GM12864 (cell line): ENCODE measurements at regions not wholly inside any gene's neighbourhood (a gene's known extent, or its start where the extent isn't known, plus 50 kb on each side); places are given as distances from the start of the nearest gene placed in this dataset.

Experiments used
- DNase-seq: peaks from one replicate; pipeline ENCODE4 v3.0.0-alpha.2; 2011; ENCODE audit warnings: low read depth
- H3K4me3 ChIP-seq: 2 replicates; pipeline ENCODE4 v1.5.1; 2011; ENCODE audit warnings: mild to moderate bottlenecking, low read depth, low read length, control low read depth
- TF ChIP-seq, protein P1 (sequence below): IDR thresholded peaks from 2 replicates; pipeline ENCODE4 v1.5.1; 2011; ENCODE audit warnings: low read depth, mild to moderate bottlenecking, moderate library complexity, low read length, control low read depth, inconsistent platforms; ENCODE audit errors: missing control alignments

DNA sequence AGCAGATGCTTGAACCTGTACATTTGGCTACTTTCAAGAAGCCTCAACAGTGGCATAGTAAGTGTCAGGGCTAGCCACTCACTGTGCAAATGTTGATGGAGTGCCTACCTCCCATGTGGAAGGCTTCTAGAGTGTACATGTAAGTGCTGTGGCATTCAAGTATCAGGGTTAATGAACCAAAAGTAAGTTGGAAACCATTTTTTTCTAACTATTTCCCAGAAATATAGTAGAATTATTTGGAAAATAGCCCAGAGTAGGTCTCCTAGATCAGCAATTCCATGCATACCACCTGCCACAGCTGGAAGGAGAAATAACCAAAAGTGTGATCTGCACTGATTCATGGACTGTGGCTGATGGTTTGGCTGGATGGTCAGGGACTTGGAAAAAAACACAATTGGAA is 53.3 kb downstream of the FOXD1 start:
- TF ChIP-seq, protein P1, sequence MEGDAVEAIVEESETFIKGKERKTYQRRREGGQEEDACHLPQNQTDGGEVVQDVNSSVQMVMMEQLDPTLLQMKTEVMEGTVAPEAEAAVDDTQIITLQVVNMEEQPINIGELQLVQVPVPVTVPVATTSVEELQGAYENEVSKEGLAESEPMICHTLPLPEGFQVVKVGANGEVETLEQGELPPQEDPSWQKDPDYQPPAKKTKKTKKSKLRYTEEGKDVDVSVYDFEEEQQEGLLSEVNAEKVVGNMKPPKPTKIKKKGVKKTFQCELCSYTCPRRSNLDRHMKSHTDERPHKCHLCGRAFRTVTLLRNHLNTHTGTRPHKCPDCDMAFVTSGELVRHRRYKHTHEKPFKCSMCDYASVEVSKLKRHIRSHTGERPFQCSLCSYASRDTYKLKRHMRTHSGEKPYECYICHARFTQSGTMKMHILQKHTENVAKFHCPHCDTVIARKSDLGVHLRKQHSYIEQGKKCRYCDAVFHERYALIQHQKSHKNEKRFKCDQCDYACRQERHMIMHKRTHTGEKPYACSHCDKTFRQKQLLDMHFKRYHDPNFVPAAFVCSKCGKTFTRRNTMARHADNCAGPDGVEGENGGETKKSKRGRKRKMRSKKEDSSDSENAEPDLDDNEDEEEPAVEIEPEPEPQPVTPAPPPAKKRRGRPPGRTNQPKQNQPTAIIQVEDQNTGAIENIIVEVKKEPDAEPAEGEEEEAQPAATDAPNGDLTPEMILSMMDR = no peak
- no peak for DNase-seq
- H3K4me3 ChIP-seq = no peak overlapping the region

DNA sequence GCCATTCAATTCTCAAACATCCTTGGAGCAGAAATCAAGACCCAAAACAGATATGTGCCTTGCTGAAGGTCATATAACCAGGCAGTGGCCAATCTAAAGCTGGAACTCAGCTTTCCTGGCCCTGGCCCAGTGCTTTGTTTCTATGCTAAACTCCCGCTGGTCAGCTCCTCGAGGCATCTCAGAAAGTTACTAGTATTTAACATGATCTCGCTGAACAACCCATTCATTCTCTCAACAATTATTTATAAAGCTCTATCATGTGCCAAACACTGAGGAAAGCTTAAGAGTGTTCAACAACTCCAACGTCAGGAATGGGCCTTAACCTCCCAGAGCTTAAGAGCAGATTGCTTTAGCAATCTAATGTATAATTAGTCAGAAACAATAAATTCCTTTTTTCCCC is 54.0 kb downstream of the FOXD1 start:
- TF ChIP-seq, protein P1 = no peak
- no peak overlapping the region for H3K4me3 ChIP-seq
- DNase-seq = no peak

GRCh38 chr5:73393611-73394489 is 54.7 kb downstream of the FOXD1 start:
- no peak overlapping the region for H3K4me3 ChIP-seq
- DNase-seq = no peak
- TF ChIP-seq, protein P1 = no peak

GRCh38 chr5:73392775-73393174 is 55.8 kb downstream of the FOXD1 start:
- DNase-seq = no peak
- TF ChIP-seq, protein P1 = no peak
- H3K4me3 ChIP-seq = no peak overlapping the region

- DNase-seq = no peak
- H3K4me3 ChIP-seq = no peak overlapping the region
- TF ChIP-seq, protein P1 = no peak
These were observed 57.1 kb downstream of the FOXD1 start for GRCh38 chr5:73391441-73391881.

- TF ChIP-seq, protein P1 = no peak
- DNase-seq = no peak
- H3K4me3 ChIP-seq = no peak overlapping the region
These were observed 57.6 kb downstream of the FOXD1 start for GRCh38 chr5:73390972-73391371.

- no peak overlapping the region for H3K4me3 ChIP-seq
These were observed 59.8 kb downstream of the FOXD1 start for GRCh38 chr5:73388740-73389139.

More at GRCh38 chr5:73388740-73389139, 59.8 kb downstream of the FOXD1 start:
- DNase-seq = no peak
- TF ChIP-seq, protein P1 = no peak
